ENCODE measurements at regions not wholly inside any gene's neighbourhood (a gene's known extent, or its start where the extent isn't known, plus 50 kb on each side); places are given as distances from the start of the nearest gene placed in this dataset.

DNA sequence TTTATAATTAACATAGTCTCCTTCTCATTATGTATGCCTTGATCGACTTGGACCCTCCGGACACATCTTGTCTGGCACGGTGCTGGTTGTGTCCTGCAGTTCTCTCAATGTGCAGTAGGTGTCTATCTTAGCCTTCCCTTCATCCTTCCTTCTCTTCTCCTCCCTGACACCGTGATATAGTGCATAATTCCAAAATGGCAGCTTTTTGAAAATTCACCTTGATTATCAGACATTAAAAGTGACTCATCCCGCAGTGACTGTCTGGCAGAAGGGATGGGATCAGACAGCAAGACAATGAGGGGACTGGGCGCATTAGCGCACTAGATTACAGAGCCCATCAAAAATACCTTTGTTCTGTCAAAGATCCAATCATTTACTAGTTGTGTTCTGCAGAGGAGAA is 70.0 kb upstream of the PMFBP1 start:
- no peak for TF ChIP-seq POLR2A (IDR thresholded peaks at IDR 0.05)
- TF ChIP-seq, protein P1, sequence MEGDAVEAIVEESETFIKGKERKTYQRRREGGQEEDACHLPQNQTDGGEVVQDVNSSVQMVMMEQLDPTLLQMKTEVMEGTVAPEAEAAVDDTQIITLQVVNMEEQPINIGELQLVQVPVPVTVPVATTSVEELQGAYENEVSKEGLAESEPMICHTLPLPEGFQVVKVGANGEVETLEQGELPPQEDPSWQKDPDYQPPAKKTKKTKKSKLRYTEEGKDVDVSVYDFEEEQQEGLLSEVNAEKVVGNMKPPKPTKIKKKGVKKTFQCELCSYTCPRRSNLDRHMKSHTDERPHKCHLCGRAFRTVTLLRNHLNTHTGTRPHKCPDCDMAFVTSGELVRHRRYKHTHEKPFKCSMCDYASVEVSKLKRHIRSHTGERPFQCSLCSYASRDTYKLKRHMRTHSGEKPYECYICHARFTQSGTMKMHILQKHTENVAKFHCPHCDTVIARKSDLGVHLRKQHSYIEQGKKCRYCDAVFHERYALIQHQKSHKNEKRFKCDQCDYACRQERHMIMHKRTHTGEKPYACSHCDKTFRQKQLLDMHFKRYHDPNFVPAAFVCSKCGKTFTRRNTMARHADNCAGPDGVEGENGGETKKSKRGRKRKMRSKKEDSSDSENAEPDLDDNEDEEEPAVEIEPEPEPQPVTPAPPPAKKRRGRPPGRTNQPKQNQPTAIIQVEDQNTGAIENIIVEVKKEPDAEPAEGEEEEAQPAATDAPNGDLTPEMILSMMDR (IDR thresholded peaks at IDR 0.05): peak; percentile 29 to 63 (median 58)
- TF ChIP-seq POLR2AphosphoS5 (IDR thresholded peaks at IDR 0.05): no peak
- TF ChIP-seq EP300 (IDR thresholded peaks at IDR 0.05): no peak

Measured in upper lobe of left lung (tissue), 4 donors.